T47D (cell line): ENCODE measurements at regions not wholly inside any gene's neighbourhood (a gene's known extent, or its start where the extent isn't known, plus 50 kb on each side); places are given as distances from the start of the nearest gene placed in this dataset.

Experiments used
- DNase-seq, 2 experiments: peaks; one replicate each; pipeline versions ENCODE4 v3.0.0 to v3.0.0-alpha.2; 2011 to 2012; ENCODE audit warnings: low read depth in 1 of 2, low spot score in 1 of 2
- JUND ChIP-seq: IDR thresholded peaks from 2 replicates; pipeline ENCODE4 v1.6.1; 2012; ENCODE audit warnings: low read depth
- in situ Hi-C: cut with HindIII; loops from 2 replicates; pipeline ENCODE4 v1.10.0; 2016; ENCODE audit warnings: low sequenced_read_pairs, low pct_unique_long_range_greater_than_20kb

DNA sequence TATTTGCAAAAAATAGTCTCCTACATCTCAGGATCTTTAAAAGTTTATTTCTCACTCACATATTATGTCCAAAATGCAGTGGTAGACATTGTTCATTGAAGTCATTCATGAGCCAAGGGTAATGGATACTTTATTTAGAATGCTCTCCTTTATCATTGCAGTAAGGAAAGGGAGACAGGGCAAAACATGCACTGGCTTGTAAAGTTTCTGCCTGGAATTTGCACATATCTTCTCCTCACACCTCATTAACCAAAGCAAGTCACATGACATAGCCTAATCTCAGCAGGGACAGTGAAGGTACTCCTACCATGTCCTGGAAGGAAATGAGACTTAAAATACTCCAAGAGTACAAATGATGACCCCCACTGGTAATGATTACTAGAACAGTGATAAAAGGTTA lies 333.7 kb upstream of the EPHA3 start:
- in situ Hi-C loops, result no loop called here
- TF ChIP-seq JUND, result no peak
- no peak for DNase-seq

DNA sequence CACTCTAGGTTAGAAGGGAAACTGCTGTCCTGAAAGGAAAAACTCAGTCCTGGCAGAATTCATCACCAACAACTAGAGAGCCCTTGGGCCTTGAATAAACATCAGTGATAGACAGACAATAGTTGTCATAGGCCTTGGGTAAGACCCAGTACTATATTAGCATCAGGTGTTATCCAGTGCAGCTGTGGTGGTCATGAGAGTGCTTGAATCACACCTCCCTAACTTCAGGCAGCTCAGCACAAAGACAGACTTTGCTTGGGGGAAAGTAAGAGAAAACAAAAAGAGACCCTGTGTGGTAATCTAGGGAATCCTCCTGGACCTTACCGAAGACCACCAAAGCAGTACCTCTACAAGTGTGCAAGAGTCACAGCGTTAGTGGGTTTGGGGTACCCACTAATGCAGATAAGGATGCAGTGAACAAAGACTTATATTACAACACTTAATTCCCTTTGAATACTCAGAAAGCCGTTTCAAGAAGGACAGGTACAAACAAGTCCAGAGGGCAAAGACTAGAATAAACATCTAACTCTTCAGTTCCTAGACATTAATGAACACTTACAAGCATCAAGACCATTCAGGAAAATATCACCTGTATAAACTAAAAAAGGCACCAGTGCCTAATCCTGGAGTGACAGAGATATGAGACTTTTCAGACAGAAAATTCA lies 332.3 kb upstream of the EPHA3 start:
- in situ Hi-C loops, result no loop called here
- DNase-seq, result no peak
- no peak for TF ChIP-seq JUND

DNA sequence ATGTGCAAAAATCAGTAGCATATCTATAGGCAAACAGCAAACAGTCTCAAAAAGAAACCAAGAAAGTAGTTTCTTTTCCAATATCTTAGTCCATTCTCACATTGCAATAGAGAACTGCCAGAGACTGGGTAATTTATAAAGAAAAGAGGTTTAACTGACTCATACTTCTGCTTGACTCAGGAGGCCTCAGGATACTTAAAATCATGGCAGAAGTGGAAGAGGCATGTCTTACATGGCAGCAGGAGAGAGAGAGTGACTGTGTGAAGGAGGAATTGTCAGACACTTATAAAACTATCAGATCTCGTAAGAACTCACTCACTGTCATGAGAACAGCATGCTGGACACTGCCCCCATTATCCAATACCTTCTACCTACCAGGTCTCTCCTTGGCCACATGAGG lies 327.9 kb upstream of the EPHA3 start:
- in situ Hi-C loops, result no loop called here
- DNase-seq, result no peak
- TF ChIP-seq JUND, result no peak

DNA sequence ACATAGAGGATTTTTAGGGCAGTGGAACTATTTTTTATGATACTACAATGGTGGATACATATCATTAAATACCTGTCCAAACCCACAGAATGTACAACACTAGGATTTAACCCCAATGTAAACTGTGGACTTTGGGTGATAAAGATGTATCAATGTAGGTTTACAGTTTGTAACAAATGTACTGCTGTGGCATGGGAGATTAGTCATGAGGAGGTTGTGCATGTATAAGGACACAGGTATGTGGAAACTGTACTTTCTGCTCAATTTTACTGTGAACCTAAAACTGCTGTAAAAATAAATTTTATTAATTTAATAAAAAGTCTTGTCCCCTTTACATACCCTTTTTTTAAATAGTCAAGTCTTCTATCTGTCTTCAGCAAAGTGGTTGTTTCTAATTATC lies 322.5 kb upstream of the EPHA3 start:
- TF ChIP-seq JUND, result no peak
- in situ Hi-C loops, result no loop called here
- DNase-seq, result no peak

DNA sequence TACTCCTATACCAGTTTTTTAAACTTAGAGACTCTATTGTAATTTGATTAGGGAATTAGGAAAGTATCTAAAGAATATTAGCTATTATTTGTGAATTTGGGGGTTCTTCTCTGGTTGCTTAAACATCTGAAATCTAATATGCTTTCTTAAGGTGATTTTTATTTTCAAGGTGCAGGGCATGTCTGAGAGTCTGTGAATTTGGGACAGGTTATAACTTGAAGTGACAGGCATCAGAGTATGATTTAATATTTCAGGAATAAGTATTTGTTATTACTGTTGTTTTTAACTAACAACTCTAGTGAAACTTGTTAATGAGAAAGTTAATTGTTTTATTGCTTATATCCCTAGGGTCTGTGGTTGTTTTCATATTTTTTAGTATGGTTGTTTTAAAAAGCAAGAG lies 321.6 kb upstream of the EPHA3 start:
- in situ Hi-C loops, result no loop called here
- TF ChIP-seq JUND, result no peak

DNA sequence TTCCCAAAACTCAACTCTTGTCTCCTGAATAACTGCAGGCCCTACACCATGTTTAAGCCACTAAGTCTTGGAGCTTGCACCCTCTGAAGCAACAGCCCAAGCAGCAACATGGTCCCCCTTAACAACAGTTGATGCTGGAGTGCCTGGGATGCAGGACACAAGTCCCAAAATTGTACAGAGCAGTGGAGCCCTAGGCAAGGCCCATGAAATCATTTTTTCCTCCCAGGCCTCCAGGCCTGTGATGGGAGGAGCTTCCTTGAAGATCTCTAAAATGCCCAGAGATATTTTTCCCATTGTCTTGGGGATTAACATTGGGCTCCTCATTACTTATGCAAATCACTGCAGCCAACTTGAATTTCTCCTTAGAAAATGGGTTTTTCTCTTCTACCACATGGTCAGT lies 311.9 kb upstream of the EPHA3 start:
- no peak for DNase-seq
- TF ChIP-seq JUND, result no peak
- in situ Hi-C loops, result no loop called here

More for the DNA sequence above, 321.6 kb upstream of the EPHA3 start:
- DNase-seq, result no peak

DNA sequence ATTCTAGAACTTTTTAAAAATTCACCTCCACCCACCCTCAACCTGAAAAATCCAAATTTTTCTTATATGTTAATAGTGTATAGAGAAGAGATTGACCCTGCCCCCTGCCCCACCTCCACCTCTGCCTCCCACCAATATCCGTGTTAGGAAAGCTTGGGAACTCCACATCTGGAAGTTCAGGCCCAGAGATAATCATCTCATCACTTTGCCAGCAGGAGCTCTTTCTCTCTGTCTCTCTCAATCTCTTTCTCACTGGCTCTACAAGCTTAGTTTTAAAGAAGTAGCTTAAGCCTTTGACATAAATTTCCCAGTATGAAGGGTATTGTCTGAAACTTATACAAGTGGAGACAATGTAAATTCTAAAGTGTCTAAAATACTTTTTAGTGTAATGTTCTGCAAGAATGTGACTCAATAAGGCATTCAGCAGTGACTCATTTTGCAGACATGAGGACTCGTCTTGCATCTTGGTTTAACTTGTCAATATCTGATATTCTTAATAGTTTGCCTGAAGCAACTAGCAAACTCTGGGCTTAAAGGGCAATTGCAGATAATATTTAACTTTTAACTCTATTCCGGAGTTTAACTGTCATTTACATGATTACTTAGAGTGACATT lies 299.8 kb upstream of the EPHA3 start:
- no peak for TF ChIP-seq JUND
- in situ Hi-C loops, result no loop called here
- no peak for DNase-seq

DNA sequence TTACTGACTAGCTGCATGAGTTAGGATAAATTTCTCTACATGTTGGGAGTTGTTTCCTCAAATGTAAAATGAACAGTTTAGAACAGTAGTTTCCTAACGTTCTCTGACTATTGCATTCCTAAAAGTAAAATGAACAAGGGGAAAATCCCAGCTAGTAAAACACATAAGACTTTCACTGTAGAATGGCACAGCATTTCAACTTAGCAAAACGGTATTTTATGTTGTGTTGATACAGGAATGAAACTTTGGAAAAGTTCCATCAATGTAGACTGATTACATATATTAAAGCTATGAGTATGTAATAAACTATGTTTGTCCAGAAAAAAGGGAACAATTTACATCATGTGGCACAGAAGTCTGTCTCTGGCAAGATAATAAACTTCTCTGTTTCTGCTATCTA lies 297.4 kb upstream of the EPHA3 start:
- no peak for DNase-seq
- TF ChIP-seq JUND, result no peak
- in situ Hi-C loops, result no loop called here

DNA sequence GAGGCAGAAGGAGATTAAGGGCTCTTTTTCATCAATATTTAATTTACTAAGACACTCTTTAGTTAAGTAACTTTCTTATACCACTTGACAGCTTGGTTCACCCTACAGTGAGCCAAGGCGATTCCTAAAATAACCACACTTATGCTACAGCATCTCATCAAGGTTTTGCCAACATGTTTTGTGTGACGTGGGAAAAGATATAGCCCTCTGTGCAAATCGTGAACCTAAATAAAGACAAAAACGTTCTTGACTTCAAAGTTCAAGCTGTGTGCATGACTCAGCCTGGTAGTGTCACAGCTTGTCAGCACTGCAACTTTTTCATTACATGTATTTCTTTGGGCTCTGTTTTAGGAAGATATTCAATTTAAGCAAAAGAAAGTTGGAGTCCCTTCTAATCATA lies 297.0 kb upstream of the EPHA3 start:
- TF ChIP-seq JUND, result no peak
- no peak for DNase-seq
- in situ Hi-C loops, result no loop called here

DNA sequence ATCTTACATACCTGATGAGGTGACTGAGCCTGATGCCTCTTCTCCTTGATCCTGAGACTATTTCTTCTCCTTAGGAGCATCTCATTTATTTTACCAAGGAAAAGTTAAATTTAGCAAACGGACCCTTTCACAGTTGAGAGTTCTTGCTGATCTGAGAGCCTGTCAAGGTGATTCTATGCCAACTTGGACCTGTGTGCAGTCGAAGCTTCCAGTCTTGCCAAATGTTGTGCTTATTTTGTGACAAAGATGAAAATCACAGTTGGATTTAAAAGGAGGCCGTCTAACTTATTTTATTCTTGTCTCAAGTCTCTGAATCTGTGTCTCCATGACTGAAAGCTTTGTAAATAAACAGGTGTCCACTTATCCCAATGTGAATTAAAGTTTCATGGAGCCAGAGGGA lies 296.3 kb upstream of the EPHA3 start:
- in situ Hi-C loops, result no loop called here
- no peak for TF ChIP-seq JUND
- DNase-seq, result no peak

DNA sequence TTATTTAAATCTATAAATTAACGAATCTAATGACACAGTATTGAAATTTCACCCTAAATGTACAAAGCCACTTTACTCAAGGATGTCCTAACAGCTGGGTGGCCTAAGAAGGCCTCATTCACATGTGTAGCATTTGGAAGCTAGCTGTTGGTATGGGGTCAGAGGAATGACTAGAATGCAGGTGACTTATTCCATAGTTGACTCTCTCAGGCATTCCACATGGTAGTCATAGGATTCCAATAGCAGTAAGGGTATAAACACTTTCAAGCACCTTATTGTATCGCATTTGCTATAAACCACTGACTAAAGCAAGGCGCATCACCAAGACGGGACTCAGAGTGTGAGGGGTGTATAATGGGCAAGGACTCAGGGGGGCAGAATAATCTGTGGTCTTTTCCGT lies 294.8 kb upstream of the EPHA3 start:
- no peak for TF ChIP-seq JUND
- in situ Hi-C loops, result no loop called here
- DNase-seq, result no peak

DNA sequence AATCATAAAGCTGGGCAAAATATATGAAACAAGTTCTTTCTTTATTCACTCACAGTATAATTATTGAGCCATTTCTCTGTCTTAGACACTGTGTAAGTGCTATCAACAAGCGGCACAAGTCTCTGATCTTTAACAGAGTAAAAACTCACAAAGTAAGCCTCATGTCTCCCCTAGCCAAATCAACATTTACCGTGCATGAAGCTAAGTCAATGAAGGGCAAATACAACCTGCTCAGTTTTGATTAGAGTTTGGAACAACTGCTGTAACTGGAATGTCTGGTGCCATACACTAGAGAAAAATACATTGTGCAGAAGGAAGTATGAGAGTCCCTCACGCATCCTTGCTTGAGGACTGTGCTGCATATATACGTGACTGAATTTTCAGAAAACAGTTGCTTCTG lies 291.0 kb upstream of the EPHA3 start:
- DNase-seq, result no peak
- no peak for TF ChIP-seq JUND
- in situ Hi-C loops, result no loop called here

DNA sequence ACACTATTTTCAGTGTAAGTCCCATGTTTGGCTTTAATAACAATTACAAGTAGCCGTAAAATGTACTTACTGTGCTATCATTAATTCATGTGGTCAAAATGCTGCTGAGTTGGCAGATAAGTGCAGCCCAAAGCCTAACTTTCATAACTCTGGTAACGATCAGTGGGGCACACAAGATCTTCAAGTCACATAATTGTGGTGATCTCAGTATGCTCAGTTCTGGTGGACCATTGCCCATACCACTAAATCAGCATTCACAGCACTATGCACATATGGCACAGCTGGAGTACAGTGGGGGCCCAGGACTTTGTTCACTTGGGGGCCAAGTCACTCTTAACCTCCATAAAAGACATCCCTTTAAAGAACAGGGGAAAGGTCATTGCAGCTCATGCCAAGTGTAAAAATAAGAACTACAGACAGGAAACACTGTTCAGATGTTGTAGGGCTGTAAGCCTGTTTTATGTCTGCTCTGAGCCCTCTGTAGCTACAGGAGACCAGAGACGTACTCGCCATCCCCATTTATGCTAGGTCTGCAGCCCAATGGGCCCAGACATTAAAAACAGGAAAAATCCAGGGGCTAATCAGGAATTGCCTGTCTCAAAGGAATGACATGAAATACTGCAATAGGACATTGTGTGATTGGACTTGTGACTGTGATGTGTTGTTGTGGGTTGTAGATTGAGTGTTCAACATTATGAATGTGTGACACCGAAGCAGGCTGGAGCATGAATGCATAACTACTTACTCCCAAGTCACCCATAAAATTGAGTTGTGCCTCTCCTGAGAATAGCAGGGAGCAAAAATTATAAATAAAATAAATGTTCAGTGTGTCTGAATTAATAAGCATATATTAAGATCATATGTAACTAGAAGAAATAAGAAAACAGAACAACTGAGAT lies 282.5 kb upstream of the EPHA3 start:
- no peak for TF ChIP-seq JUND
- DNase-seq, result no peak
- in situ Hi-C loops, result no loop called here
